ENCODE measurements at regions not wholly inside any gene's neighbourhood (a gene's known extent, or its start where the extent isn't known, plus 50 kb on each side); places are given as distances from the start of the nearest gene placed in this dataset.

DNA sequence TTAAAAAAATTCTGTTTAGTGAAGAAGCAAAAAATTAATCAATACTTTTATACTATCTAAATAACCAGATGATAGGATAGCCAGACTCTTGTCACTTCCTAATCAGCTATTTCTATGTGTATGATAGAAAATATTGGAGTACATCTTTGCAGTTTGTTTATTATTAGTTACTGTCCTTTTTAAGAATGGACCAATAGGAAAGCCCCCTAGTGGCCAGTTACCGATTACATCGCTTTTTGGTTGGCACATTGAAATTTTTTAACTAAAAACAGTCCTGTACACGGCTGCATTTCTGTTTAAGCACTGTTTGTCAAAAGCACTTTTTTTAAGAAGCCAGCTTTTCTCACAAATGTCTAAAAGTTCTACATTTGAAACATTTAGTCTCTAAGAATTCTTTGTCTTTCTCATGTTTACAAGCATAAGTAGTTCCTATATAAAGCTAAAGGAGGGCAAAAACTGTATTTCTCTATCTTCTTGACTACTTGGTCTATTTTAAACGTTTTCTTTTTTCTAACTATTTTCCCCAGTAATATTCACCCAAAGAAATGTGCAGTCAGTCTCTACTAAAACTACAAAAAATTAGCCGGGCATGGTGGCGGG, 253.2 kb upstream of the LRTM1 start:
- peak; percentile 53 for DNase-seq (ENCODE audit: low read depth)

DNA sequence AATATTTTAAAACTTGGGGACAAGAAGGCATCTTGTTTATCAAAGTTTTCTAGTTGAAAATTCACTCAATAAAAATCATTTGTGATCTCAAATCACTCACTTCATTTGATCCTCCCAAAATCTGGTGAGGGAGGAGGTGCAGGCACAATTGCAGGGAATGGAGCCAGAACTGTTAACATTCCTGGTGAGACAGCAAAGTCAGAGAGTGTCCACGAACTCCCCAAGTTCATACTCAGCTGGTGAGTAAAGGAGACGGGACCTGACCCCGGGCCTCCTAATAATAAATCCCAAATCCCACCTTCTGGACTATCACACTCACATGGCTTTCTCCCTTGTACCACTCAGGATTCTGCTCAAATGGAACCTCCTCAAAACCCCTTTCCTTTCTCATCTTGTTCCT, 252.3 kb upstream of the LRTM1 start:
- DNase-seq (ENCODE audit: low read depth), result no peak

DNA sequence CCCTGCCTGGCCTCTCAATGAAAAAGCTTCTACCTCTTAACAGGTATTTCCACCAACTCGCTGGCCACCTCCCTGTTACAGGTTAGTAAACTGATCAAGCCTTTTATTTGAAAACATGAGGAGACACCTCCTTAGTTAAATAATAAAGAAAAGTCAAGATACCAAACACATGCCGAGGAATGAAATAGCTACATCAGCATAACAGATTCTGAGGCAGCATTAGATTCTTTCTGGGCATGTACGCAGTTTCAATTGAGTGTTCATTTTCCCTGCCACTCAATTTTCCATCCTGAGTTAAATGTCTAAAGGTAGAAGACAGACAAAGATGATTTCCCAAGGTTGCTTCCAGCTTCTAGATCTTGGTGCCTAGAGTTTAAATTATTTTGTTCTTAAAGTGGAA, 250.5 kb upstream of the LRTM1 start:
- no peak for DNase-seq (ENCODE audit: low read depth)

DNA sequence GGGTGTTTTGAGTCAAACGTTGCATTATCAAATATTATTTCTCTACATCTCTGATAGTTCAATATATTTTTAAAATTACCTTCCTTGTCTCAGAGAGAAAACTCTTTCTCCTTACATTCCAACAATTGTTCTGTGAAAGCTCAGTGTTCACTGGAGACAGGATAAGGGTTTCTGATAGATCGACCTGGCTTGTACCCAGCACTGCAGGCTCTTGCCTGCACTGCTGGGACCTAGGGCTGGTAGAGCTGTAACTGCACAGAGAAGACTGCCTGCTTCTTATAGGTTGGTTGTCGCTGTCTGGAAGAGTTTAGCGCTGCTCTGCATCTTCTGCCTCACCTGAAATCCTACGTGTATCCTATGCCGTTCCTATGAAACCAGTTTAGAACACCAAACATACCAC, 249.9 kb upstream of the LRTM1 start:
- no peak for DNase-seq (ENCODE audit: low read depth)

DNA sequence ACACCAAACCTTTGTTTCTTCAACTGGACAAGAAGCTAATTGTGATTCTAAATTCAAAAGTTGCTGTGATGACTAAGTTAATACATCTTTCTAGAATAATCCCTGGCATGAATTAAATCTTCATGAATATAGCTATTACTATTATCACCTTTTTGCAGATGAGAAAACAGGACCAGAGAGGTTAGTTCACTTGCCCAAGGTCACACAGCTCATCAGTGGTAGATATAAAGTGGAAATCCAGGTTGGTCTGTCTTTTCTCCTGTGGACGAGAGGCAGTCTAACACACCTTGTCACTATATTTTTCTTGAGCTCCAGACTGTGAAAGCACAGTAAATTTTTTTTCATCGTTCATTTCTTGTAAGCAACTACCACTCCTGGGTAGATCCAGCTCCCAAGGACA, 247.6 kb upstream of the LRTM1 start:
- DNase-seq (ENCODE audit: low read depth), result no peak

DNA sequence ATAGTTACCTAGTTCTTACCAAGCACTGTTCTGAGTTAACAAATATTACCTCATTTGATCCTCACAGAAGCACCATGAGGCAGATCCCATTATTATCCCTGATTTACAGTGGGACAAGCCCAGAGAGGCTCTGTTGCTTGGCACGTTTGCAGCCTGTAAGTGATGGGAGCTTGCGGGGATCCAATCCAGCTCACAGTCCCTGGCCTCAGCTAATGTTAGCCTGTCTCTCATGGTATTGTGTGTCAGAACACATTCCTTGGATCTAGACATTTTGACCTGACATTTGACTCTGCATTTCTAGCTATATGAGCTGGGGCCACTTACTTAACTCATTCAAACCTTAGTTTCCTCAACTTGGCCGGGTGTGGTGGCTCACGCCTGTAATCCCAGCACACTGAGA, 246.9 kb upstream of the LRTM1 start:
- no peak for DNase-seq (ENCODE audit: low read depth)

DNA sequence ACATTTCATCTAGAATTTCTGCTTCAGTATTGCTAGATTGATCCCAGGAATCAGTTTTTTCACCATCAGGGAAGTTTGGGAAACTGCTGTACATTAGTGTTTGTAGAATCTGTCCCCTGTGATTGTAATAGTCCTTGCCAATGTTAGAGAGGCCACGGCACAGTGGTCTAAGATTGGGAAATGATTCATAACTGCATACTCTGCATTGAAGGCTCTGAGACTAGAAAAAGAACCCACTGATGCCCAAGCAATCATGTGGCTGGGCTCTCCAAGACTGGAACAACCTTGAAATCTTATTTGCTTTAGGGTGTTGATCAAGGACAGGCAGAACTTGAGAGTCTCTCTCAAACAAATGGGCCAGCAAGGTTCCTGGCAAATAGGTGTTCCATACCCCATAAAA, 245.6 kb upstream of the LRTM1 start:
- DNase-seq (ENCODE audit: low read depth), result peak; percentile 45

DNA sequence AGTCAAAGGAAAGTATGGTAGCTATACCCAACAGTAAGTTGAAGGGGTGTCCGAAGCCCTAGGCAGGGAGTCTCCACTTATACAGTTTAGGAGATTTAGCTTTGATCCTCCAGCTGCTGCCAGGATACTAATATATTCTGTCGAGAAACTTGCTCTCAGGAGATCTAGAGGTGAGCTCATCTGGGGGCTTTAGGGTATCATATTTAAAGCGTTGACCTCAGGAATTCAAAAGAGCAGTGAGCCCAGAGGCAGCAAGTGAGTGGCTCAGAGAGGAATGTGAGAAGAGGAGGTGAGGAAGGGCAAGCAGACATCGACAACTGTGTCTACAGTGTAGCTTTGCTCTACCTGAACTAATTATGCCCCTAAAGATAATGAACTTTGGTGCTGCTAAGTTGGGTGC, 245.1 kb upstream of the LRTM1 start:
- DNase-seq (ENCODE audit: low read depth), result peak; percentile 67

DNA sequence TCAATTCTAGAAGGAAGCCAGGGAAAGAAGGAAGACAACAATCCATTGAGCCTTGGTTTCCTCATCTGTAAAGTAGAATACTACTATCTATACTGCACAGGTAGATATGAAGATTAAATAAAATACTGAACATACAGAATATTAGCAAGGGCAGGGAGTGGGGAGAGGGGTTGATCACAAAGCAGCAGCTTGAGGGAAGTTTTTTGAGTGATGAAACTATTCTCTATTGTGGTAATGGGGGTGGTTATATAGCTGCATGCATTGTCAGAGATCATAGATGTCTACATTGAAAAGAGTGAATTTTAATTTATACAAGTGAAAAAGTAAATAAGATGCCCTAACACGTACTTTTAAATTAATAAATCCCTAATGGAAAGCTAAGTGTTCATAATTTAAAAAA, 242.6 kb upstream of the LRTM1 start:
- DNase-seq (ENCODE audit: low read depth), result no peak

DNA sequence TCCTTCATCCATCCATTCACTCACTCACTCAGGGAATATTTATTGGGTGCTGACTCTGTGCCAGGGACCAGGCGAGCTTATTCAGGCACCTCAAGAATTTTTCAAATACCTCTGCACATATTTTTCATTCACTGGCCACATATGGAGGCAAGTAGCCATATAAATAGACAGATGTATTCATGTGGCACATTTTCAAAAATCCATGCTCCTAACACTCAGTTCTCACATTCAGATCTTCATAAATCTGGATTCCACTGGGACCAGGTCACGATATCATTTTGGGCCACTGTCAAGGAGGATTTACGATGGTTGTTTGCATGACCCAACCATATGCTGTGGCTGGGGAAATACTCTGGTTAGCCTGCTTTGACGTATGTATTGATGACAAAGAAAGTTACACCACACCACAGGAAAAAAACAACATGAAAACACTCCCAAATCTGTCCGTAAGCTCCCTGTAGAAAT, 241.8 kb upstream of the LRTM1 start:
- peak; percentile 99 for DNase-seq (ENCODE audit: low read depth)

DNA sequence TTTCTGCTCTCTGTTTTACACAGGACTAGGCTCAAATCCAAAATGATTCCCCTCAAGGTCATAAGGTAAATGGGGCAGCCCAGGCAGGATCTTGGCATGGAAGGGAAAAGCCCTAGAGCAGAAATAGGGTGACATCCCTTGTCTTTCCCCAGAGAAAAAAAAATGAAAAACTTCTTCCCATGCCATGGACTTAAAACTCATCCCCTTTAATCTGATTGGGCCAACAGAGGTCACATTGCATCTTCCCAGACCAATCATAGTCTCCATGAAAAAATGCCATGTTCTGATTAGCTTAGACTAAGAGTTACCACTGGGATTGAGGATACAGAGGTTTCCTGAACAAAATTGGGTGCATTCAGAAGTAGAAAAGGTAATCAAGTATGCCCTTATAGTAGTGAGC, 241.3 kb upstream of the LRTM1 start:
- no peak for DNase-seq (ENCODE audit: low read depth)

DNA sequence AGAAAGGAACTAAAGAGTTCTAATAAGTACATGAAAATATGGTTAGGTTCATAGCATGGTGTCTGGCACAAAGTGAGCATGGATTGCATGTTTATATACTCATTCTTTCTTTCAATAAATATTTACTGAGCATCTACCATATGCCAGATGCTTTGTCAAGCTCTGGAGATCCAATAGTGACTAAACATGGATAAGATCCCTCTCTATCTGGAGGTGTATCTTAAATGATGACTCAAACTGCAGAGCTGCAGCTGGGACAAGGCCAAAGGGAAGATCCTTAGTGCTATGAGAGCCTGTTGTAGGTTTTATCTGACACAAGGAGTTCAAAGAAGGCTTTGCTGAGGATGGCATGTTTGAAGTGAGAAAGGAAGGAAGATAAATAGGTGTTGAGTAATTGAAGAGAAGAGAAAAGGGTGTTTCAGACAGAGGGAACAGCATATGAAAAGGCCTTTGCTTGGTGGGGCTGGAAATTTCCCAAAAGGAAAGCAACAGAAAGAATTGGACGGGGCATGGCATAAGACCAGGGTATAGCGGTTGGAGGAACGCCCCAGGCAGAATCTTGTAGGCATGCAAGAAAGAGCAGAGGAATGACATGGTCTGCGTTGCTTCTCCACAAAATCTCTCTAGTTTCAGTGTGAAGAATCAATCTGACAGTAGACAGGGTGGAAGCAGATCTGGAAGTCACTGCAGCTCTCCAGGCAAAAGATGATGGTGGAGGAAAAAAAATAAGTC, 239.9 kb upstream of the LRTM1 start:
- peak; percentile 85 for DNase-seq (ENCODE audit: low read depth)

DNA sequence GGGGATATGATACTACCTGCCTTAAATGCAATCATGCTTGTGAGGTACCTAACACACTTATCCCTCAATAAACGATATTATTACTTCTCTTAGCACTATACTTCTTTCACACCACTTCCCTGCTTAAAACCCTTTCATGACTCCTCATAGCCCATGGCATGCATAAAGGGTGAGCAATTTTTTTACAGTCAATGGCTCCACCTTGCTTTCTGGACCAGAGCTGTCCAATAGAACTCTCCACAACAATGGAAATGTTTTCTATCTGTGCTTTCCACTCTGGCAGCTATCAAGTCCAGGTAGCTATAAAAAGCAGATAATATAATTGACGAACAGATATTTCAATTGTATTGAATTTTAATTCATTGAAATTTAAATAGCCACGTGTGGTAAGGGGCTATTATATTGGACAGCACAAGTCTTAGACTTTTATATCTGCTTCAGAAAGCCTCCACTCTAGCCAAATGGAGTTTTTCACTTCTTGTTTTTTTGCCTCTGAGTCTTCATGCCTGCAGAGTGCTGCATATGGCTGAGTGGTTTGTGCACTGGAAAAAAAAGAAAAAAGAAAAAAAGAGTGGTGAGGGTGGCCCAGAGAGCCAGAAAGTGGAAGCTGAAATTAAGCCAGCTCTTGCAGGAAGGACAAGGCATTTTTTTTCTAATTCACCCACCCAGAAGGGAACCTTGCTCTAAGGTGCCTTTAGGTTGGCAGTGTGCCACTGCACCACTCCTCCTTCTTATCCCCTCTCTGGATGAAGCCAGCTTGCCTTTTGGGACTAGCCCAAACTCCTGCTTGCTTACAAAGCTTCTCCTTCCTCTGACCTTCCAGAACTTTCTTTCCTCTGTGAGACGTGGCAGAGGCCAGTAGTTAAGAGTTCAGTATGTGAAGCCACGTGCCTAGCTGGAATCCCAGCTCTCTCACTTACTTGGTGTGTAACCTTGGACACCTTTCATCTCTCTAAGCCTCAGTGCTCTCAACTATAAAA, 239.0 kb upstream of the LRTM1 start:
- DNase-seq (ENCODE audit: low read depth), result peak; percentile 55

DNA sequence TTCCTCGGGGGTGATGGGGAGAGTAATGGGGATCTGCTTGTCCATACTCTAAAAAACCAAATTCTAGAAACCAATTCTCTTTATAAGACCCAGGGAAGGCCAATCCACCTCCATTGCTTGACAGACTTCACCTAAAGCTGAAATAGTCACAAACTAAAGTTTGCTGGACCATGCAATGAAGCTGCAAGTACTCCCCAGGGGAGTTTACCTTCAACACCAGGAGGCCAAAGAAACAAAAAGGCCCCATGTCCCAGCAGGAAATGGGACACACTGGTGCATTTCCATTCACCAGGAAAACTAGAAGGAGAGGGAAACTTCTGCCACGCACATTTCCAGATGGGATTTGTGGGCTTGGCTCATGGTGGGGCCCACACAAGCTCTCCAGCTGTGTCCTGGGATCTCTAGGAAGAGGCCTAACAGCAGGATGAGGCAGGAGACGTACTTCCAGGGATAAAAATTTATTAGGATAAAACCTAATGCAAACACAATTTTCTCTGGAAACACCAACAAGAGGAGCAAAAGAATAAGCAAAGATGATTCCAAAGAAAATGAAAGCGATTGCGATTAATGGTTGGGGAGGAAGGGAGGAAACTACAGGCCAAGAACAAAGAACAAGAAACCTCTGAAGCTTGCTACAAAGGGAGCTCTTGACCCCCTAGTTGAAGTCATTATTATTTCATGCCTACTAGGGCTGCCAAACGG, 238.0 kb upstream of the LRTM1 start:
- DNase-seq (ENCODE audit: low read depth), result no peak

DNA sequence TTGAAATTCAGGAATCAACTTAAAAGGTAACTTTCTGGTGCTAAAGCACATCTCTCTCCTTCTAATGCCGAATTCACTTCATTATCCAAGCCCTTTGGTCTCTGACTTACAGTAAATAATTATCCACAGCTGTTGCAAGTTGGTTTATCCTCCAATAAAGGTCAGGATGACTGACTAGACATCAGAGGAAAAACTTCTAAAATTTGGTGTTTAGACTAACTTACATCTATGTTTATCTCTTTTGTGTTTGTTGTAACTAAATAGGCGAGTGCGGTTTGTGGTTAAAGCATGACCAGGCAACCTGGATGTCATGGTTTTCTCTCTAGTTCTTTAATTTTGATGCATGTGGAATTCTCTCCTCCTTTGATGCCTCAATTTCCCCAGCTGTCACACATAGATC, 237.4 kb upstream of the LRTM1 start:
- peak; percentile 91 for DNase-seq (ENCODE audit: low read depth)

DNA sequence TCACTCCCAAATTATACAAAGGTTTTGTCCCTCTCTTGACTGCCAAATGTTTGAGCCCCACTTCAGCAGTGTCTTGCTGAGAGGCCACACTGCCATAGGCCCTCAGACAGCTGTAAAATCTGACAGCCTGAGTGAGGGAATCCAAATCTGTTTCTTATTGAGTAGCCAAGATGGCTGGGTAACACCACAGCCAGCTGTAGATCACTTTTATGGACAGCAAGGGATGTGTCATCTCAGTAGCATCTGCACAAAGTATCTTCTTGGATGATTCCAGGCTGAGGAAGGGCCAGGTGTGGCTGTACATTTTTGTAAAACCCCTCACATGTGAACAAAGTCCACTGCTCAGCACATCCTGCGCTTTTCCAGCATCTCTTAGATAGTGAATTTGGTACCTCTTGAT, 237.0 kb upstream of the LRTM1 start:
- peak; percentile 85 for DNase-seq (ENCODE audit: low read depth)

DNA sequence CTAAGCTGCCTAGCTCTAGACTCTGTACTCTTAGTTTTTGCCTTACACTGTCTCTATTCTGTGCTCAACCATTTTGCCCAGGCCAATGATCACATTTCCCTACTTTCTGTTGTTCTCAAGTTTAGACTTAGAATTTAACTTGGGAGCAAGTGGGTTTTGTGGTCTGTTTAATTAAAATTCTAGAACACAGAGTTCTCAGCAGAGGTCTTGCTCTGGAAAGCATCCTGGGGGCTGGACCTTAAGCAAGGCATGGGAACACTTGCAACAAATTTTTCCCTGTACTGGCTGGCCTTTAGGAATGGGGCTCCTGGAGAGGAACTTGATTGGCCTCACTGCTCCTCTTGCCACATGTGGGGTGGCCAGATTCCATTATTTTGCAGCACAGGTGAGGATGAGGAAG, 236.3 kb upstream of the LRTM1 start:
- peak; percentile 78 for DNase-seq (ENCODE audit: low read depth)

DNA sequence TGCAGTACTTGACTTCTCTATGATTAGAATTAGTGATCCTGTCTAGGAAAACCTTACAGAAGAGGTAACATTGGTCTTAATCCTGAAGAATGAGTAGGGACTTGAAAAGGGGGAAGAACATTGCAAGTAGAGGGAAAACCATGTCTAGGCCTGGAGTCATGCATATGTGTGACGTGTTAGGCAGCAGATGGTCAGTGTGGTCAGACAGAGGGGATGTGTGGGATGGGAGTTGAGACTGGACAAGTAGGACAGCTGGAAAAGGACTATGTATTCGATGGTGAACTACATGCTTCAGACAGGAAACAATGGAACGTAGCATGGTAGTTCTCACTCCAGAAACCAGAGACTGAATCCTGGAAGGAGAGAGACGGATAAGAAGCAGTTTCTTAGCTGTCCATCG, 235.6 kb upstream of the LRTM1 start:
- peak; percentile 84 for DNase-seq (ENCODE audit: low read depth)

DNA sequence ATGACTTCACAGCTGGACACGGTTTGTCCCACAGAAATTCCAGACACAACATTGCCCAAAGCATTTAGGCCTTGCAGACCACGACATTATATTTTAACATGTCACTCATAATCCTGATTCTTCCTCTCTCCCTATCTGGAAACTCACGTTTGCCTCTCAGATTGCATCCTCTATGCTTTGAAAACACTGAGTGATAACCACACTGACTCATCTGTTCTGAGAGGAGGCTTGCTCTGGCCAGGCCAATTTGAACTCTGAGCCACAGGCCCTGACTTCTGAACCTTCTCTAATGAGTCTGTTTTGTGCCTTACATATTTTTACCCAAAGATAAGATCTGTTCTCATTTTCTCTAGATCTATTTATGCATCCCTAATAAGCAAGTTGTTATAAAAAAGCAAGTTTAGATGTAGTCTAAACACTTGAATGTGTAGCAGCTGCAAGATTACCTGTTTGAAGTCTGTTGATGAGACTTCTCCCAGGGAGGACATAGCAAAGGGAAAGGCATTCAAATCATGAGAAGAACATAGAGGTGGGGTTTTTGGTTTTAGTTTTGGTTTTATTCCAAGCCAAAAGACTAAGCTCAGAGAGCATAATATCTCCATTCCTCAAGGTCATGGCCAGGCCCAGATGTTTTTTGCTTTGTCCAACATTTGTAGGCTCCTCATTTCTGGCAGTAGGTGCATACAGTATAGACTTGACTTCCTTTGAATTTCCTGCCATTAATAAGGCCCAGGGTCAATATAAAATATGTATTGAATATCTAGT, 234.4 kb upstream of the LRTM1 start:
- DNase-seq (ENCODE audit: low read depth), result peak; percentile 97

DNA sequence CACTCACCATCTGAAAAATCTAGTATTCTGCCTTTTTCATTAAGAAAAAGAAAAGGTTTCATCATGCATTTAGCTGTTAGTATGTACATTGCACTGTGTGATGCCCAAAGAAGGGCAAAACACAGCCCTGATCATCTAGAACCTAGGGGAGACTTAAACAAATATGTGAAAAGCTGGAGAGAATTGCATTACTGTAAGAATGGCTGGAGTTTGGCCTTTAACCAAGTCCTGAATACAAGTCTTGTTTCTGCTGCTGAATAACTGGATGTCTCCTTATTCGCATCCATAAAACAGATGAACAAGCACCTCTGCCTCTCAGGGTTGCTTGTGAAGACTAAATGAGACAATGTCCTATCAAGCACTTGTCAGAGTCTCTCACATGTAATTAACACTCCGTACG, 233.4 kb upstream of the LRTM1 start:
- DNase-seq (ENCODE audit: low read depth), result peak; percentile 24
